OCI-LY3 (cell line): ENCODE measurements at regions not wholly inside any gene's neighbourhood (a gene's known extent, or its start where the extent isn't known, plus 50 kb on each side); places are given as distances from the start of the nearest gene placed in this dataset.

ENCODE experiments used
- H2AFZ ChIP-seq: fragments of 200-600, 300-600 bp; shearing (Covaris generic); 2 replicates; pipeline ENCODE4 v1.6.0; 2014; ENCODE audit warnings: antibody characterized with exemption, low read depth, low read length
- H3K27ac ChIP-seq: fragments of 200-600, 300-600 bp; sonication (generic); 2 replicates; pipeline ENCODE4 v1.5.1; 2014; ENCODE audit warnings: mild to moderate bottlenecking, low read length, moderate library complexity, mixed read lengths
- H3K27me3 ChIP-seq: fragments of 200-600, 300-600 bp; sonication (generic); 2 replicates; pipeline ENCODE4 v1.6.1; 2014; ENCODE audit warnings: low read depth, low read length, mixed read lengths
- H3K36me3 ChIP-seq: fragments of 200-600, 300-600 bp; sonication (generic); replicated peaks from 2 replicates; pipeline ENCODE3; 2014; ENCODE audit warnings: low read depth, low read length, mixed read lengths
- H3K4me1 ChIP-seq: fragments of 300-600, 200-600 bp; sonication (generic); 2 replicates; pipeline ENCODE4 v1.6.1; 2014; ENCODE audit warnings: low read length, mixed read lengths
- H3K4me2 ChIP-seq: fragments of 200-600, 300-600 bp; sonication (generic); 2 replicates; pipeline ENCODE4 v1.6.1; 2014; ENCODE audit warnings: low read length, mixed read lengths
- H3K4me3 ChIP-seq: fragments of 300-600, 200-600 bp; sonication (generic); 2 replicates; pipeline ENCODE4 v1.5.1; 2014; ENCODE audit warnings: antibody characterized with exemption, mild to moderate bottlenecking, low read length, moderate library complexity
- H3K79me2 ChIP-seq: fragments of 300-600, 200-600 bp; shearing (Covaris generic); 2 replicates; pipeline ENCODE4 v1.6.1; 2014; ENCODE audit warnings: mild to moderate bottlenecking, low read length, mixed read lengths
- H3K9ac ChIP-seq: fragments of 300-600, 200-600 bp; shearing (Covaris generic); 2 replicates; pipeline ENCODE4 v1.6.0; 2014; ENCODE audit warnings: mild to moderate bottlenecking, low read length, moderate library complexity
- H3K9me3 ChIP-seq: fragments of 200-600, 300-600 bp; shearing (Covaris generic); 2 replicates; pipeline ENCODE4 v1.6.1; 2014; ENCODE audit warnings: low read length, mixed read lengths; ENCODE audit not compliant: insufficient read depth
- H4K20me1 ChIP-seq: fragments of 200-600, 300-600 bp; sonication (generic); 2 replicates; pipeline ENCODE4 v1.6.1; 2016; ENCODE audit warnings: low read length, mixed read lengths; ENCODE audit not compliant: insufficient read depth
- EZH2phosphoT487 ChIP-seq: fragments of 200-600 bp; shearing (Covaris generic); IDR thresholded peaks from 2 replicates; pipeline ENCODE4 v1.6.1; 2018; ENCODE audit warnings: antibody characterized with exemption, mixed run types, low read depth
- TF ChIP-seq, protein P1 (sequence below): fragments of 200-600, 300-600 bp; sonication (generic); IDR thresholded peaks from 2 replicates; pipeline ENCODE4 v1.5.1; 2014; ENCODE audit warnings: antibody characterized with exemption, low read length, low read depth

DNA sequence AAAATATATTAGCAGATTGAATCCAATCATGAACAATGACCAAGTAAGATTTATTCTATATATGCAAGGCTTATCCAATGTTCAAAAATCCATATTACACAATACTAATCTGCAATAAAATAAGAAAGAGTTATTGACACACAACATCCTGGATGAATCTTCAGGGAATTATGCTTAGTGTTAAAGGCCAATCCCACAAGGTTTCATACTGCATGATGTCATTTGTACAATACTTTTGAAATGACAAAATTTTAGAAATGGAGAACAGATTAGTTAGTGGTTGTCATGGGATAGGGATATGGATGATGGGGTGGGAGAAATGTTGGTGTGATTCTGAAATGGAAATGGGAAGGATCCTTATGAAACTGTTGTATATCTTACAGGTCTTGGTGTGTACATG is 425.7 kb downstream of the SIPA1L2 start:
- no peak for TF ChIP-seq EZH2phosphoT487
- TF ChIP-seq, protein P1, sequence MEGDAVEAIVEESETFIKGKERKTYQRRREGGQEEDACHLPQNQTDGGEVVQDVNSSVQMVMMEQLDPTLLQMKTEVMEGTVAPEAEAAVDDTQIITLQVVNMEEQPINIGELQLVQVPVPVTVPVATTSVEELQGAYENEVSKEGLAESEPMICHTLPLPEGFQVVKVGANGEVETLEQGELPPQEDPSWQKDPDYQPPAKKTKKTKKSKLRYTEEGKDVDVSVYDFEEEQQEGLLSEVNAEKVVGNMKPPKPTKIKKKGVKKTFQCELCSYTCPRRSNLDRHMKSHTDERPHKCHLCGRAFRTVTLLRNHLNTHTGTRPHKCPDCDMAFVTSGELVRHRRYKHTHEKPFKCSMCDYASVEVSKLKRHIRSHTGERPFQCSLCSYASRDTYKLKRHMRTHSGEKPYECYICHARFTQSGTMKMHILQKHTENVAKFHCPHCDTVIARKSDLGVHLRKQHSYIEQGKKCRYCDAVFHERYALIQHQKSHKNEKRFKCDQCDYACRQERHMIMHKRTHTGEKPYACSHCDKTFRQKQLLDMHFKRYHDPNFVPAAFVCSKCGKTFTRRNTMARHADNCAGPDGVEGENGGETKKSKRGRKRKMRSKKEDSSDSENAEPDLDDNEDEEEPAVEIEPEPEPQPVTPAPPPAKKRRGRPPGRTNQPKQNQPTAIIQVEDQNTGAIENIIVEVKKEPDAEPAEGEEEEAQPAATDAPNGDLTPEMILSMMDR = no peak
- no peaks in the 10 kb centered on the region for H4K20me1 ChIP-seq
- H3K4me2 ChIP-seq = no peak overlapping the region
- no peak overlapping the region for H3K9ac ChIP-seq
- H3K79me2 ChIP-seq = no peaks in the 10 kb centered on the region
- no peak overlapping the region for H3K4me3 ChIP-seq
- H3K27me3 ChIP-seq = no peaks in the 10 kb centered on the region
- H3K36me3 ChIP-seq = no peaks in the 10 kb centered on the region
- H3K9me3 ChIP-seq = no peaks in the 10 kb centered on the region
- H3K27ac ChIP-seq = no peak overlapping the region
- no peak overlapping the region for H2AFZ ChIP-seq
- H3K4me1 ChIP-seq = no peaks in the 10 kb centered on the region

DNA sequence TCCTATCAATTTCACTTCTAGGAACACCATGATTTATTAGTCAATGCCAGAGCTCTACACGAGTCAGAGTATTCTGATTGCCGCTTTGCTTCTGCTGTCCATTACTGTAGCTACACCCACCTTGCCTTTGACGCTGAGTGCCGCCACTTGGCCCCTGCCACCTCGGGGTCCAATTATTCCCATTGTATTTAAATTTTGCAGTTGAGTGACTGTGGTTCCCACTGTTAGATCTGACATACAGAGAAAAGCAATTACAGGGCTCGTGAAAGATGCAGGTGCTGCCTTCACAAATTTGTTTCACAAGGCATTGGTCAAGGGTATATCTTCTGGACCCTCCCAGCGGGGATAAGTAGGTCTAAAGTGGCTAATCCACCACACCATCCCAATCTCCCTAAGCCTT is 428.9 kb downstream of the SIPA1L2 start:
- no peak overlapping the region for H3K9ac ChIP-seq
- H3K79me2 ChIP-seq = no peaks in the 10 kb centered on the region
- no peaks in the 10 kb centered on the region for H3K9me3 ChIP-seq
- no peaks in the 10 kb centered on the region for H4K20me1 ChIP-seq
- H3K4me2 ChIP-seq = no peak overlapping the region
- no peak overlapping the region for H3K27ac ChIP-seq
- H2AFZ ChIP-seq = no peak overlapping the region
- H3K27me3 ChIP-seq = no peaks in the 10 kb centered on the region
- no peaks in the 10 kb centered on the region for H3K4me1 ChIP-seq
- H3K4me3 ChIP-seq = no peak overlapping the region
- TF ChIP-seq EZH2phosphoT487 = no peak
- TF ChIP-seq, protein P1 = no peak
- no peaks in the 10 kb centered on the region for H3K36me3 ChIP-seq

DNA sequence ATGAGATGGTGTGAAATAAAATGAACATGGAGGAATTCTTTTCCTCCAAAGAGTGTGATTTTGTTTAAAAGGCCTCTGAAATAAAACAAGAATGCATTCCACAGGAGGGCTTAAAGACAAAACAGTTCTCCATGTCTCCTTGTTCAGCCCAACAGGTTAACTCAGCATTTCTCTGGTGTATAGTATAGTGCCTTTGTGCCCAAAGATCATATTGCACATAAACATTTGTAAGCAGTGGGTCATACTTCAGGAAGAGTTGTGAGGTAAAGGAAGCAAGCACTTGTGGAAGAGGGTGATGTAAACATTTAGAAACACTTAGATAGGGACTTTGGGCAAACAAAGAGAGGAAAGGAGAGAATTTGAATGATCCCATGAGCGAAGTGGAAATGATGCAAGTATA is 433.9 kb downstream of the SIPA1L2 start:
- Histone ChIP-seq H2AFZ (no peak overlapping the region), H3K27ac (no peak overlapping the region), H4K20me1 (no peaks in the 10 kb centered on the region), H3K9ac (no peak overlapping the region), H3K9me3 (no peaks in the 10 kb centered on the region), H3K4me3 (no peak overlapping the region), H3K27me3 (no peaks in the 10 kb centered on the region), H3K4me1 (no peaks in the 10 kb centered on the region), H3K36me3 (no peaks in the 10 kb centered on the region), H3K4me2 (no peak overlapping the region), H3K79me2 (no peaks in the 10 kb centered on the region)
- TF ChIP-seq, protein P1 = no peak
- no peak for TF ChIP-seq EZH2phosphoT487

DNA sequence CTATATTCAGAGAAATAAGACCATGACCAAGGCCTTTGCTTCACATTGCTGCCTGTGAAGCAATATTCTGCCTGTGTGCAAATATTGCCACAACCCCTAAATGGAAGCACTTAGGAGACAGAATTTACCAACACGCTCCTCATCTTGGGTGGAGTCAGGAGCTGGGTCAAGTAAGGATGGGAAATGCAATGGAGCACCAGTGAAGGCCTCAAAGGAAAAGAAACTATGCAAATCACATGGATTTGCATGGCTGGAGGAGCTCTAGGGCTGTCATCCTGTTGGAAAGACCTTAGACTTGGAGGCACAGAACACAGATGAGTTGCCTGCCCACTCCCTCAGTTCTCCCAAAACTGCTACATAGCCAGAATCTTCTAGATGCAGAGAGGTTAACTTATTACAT is 435.5 kb downstream of the SIPA1L2 start:
- no peaks in the 10 kb centered on the region for H4K20me1 ChIP-seq
- H3K27ac ChIP-seq = no peak overlapping the region
- H3K79me2 ChIP-seq = no peaks in the 10 kb centered on the region
- H3K9ac ChIP-seq = no peak overlapping the region
- no peaks in the 10 kb centered on the region for H3K4me1 ChIP-seq
- H3K36me3 ChIP-seq = no peaks in the 10 kb centered on the region
- no peak overlapping the region for H2AFZ ChIP-seq
- TF ChIP-seq EZH2phosphoT487 = no peak
- TF ChIP-seq, protein P1 = no peak
- no peak overlapping the region for H3K4me3 ChIP-seq
- 0 out of 2 replicates have a peak, but pooled peaks cover under 1% of the 10 kb centered on the region for H3K27me3 ChIP-seq
- H3K9me3 ChIP-seq = no peaks in the 10 kb centered on the region
- H3K4me2 ChIP-seq = no peak overlapping the region
